Kidney (tissue), 13 donors: ENCODE measurements at regions not wholly inside any gene's neighbourhood (a gene's known extent, or its start where the extent isn't known, plus 50 kb on each side); places are given as distances from the start of the nearest gene placed in this dataset.

Experiments used
- DNase-seq, 5 donors: peaks; one replicate each; pipeline ENCODE4 v3.0.0-alpha.2; 2013 to 2020
- FAIRE-seq: peaks from 2 replicates; lab custom pipeline; 2012; peaks lifted over from hg19 to GRCh38; lab: Jason Lieb, UNC
- H3K27ac ChIP-seq, 2 donors: one replicate each; pipeline ENCODE4 v1.7.0; 2013; ENCODE audit warnings: low read depth in 2 of 2, low read length in 2 of 2, inconsistent platforms in 1 of 2
- H3K27me3 ChIP-seq: one replicate; pipeline ENCODE4 v1.7.1; 2013; ENCODE audit warnings: low read length, inconsistent platforms; ENCODE audit not compliant: control insufficient read depth, insufficient read depth
- H3K36me3 ChIP-seq, 3 donors: one replicate each; pipeline versions ENCODE4 v1.7.0 to v1.7.1; 2013; ENCODE audit warnings: low read length in 3 of 3, control low read depth in 1 of 3, inconsistent platforms in 1 of 3; ENCODE audit not compliant: insufficient read depth in 3 of 3, control insufficient read depth in 2 of 3
- H3K4me1 ChIP-seq, 3 donors: one replicate each; pipeline versions ENCODE4 v1.7.0 to v1.7.1; 2013; ENCODE audit warnings: low read length in 3 of 3, inconsistent platforms in 1 of 3, low read depth in 1 of 3; ENCODE audit not compliant: control insufficient read depth in 2 of 3, insufficient read depth in 2 of 3
- H3K4me3 ChIP-seq, 3 donors: one replicate each; pipeline versions ENCODE4 v1.7.0 to v1.8.1; 2013; ENCODE audit warnings: low read length in 3 of 3, control low read depth in 1 of 3, inconsistent platforms in 1 of 3
- H3K9ac ChIP-seq, 3 donors: one replicate each; pipeline versions ENCODE4 v1.7.0 to v1.7.1; 2013; ENCODE audit warnings: low read length in 3 of 3, control low read depth in 1 of 3, inconsistent platforms in 1 of 3
- H3K9me3 ChIP-seq, 3 donors: one replicate each; pipeline versions ENCODE4 v1.7.0 to v1.7.1; 2013; ENCODE audit warnings: low read length in 3 of 3, control low read depth in 1 of 3, inconsistent platforms in 1 of 3; ENCODE audit not compliant: control insufficient read depth in 2 of 3, insufficient read depth in 1 of 3
- CTCF ChIP-seq: IDR thresholded peaks from 3 replicates; pipeline ENCODE4 v1.5.1; 2012; ENCODE audit warnings: mild to moderate bottlenecking, moderate library complexity, borderline replicate concordance; ENCODE audit not compliant: insufficient read depth; ENCODE audit errors: extremely low read depth
- intact Hi-C: fragments of 100-400 bp; cut with DNase I; formaldehyde crosslinking; loops from one replicate; pipeline ENCODE4 v1.11.1; 2022
- donor health status: control.
- donor health status: control.
- donor health status: control.
- donor health status: control.
- donor health status: control.
- donor health status: DM: yes; HTN: yes; CAD: no.
- donor health status: Normal renal cell carcinoma (clear cell type).

GRCh38 chr13:63696055-63696454, 2280.4 kb upstream of the PCDH20 start:
- DNase-seq (no peak), FAIRE-seq (no peak)
- Histone ChIP-seq H3K36me3 (no peaks in the 10 kb centered on the region), H3K27ac (no peak overlapping the region), H3K9ac (no peak overlapping the region), H3K4me1 (no peaks in the 10 kb centered on the region), H3K27me3 (no peaks in the 10 kb centered on the region), H3K4me3 (no peak overlapping the region), H3K9me3 (no peaks in the 10 kb centered on the region)
- intact Hi-C loops = no loop called here
- no peak for TF ChIP-seq CTCF

GRCh38 chr13:63693696-63694095, 2278.0 kb upstream of the PCDH20 start:
- intact Hi-C loops = no loop called here
- peak in 1 of 5 donors; percentile 68 for DNase-seq
- FAIRE-seq = no peak
- Histone ChIP-seq H3K27me3 (no peaks in the 10 kb centered on the region), H3K9ac (no peak overlapping the region), H3K27ac (no peak overlapping the region), H3K4me3 (no peak overlapping the region), H3K36me3 (no peaks in the 10 kb centered on the region), H3K4me1 (no peaks in the 10 kb centered on the region), H3K9me3 (no peaks in the 10 kb centered on the region)
- TF ChIP-seq CTCF = no peak

GRCh38 chr13:63691474-63691873, 2275.8 kb upstream of the PCDH20 start:
- Histone ChIP-seq H3K27me3 (no peaks in the 10 kb centered on the region), H3K4me3 (no peak overlapping the region), H3K27ac (no peak overlapping the region), H3K9ac (no peak overlapping the region), H3K4me1 (no peaks in the 10 kb centered on the region), H3K36me3 (no peaks in the 10 kb centered on the region), H3K9me3 (no peaks in the 10 kb centered on the region)
- DNase-seq (no peak), FAIRE-seq (no peak)
- intact Hi-C loops = no loop called here
- no peak for TF ChIP-seq CTCF

GRCh38 chr13:63690672-63691071, 2275.0 kb upstream of the PCDH20 start:
- FAIRE-seq = no peak

More at GRCh38 chr13:63690672-63691071, 2275.0 kb upstream of the PCDH20 start:
- DNase-seq = no peak
- TF ChIP-seq CTCF = no peak
- no peaks in the 10 kb centered on the region for H3K27me3 ChIP-seq
- no peaks in the 10 kb centered on the region for H3K9me3 ChIP-seq
- no peaks in the 10 kb centered on the region for H3K4me1 ChIP-seq
- H3K27ac ChIP-seq = no peak overlapping the region
- no peaks in the 10 kb centered on the region for H3K36me3 ChIP-seq
- H3K4me3 ChIP-seq = no peak overlapping the region
- intact Hi-C loops = no loop called here
- no peak overlapping the region for H3K9ac ChIP-seq
